Osteoblast (primary cell): ENCODE measurements at regions not wholly inside any gene's neighbourhood (a gene's known extent, or its start where the extent isn't known, plus 50 kb on each side); places are given as distances from the start of the nearest gene placed in this dataset.

ENCODE experiments used
- DNase-seq: peaks from one replicate; pipeline ENCODE4 v3.0.0; 2011; ENCODE audit warnings: low spot score, mixed read lengths; ENCODE audit not compliant: insufficient read length; ENCODE audit errors: missing footprints
- H2AFZ ChIP-seq: 2 replicates; pipeline ENCODE4 v1.6.0; 2011; ENCODE audit warnings: mild to moderate bottlenecking, low read length
- H3K27ac ChIP-seq: 2 replicates; pipeline ENCODE4 v1.5.1; 2011; ENCODE audit warnings: mild to moderate bottlenecking, low read depth, low read length, moderate library complexity
- H3K27me3 ChIP-seq: 2 replicates; pipeline ENCODE4 v1.6.0; 2012; ENCODE audit warnings: mild to moderate bottlenecking, control low read depth, inconsistent platforms, low read length, moderate library complexity; ENCODE audit not compliant: insufficient read depth
- H3K36me3 ChIP-seq: 2 replicates; pipeline ENCODE4 v1.5.1; 2011; ENCODE audit warnings: mild to moderate bottlenecking, low read length, control low read depth, moderate library complexity; ENCODE audit not compliant: insufficient read depth
- H3K4me1 ChIP-seq: 2 replicates; pipeline ENCODE4 v1.5.1; 2011; ENCODE audit warnings: mild to moderate bottlenecking, low read length, control low read depth, moderate library complexity; ENCODE audit not compliant: insufficient read depth
- H3K4me2 ChIP-seq: 2 replicates; pipeline ENCODE4 v1.6.0; 2011; ENCODE audit warnings: mild to moderate bottlenecking, low read length; ENCODE audit not compliant: insufficient read depth
- H3K4me3 ChIP-seq: fragments of 200-600 bp; sonication (generic); 3 replicates; pipeline ENCODE4 v1.5.1; 2012; ENCODE audit warnings: mild to moderate bottlenecking, low read length, inconsistent platforms; ENCODE audit not compliant: insufficient read depth
- H3K79me2 ChIP-seq: 2 replicates; pipeline ENCODE4 v1.6.0; 2012; ENCODE audit warnings: mild to moderate bottlenecking, low read length, control low read depth, inconsistent platforms; ENCODE audit not compliant: insufficient read depth
- H3K9me3 ChIP-seq: 2 replicates; pipeline ENCODE4 v1.5.1; 2011; ENCODE audit warnings: low read depth, low read length, control low read depth
- H4K20me1 ChIP-seq: 2 replicates; pipeline ENCODE4 v1.6.0; 2012; ENCODE audit warnings: mild to moderate bottlenecking, low read length, control low read depth; ENCODE audit not compliant: insufficient read depth
- TF ChIP-seq, protein P1 (sequence below): IDR thresholded peaks from 2 replicates; pipeline ENCODE4 v1.5.1; 2011; ENCODE audit warnings: mild to moderate bottlenecking, low read depth, low read length, moderate library complexity; ENCODE audit errors: extremely low read depth

GRCh38 chr2:54370405-54371104, 85.6 kb upstream of the SPTBN1 start:
- H4K20me1 ChIP-seq, result no peaks in the 10 kb centered on the region
- H3K27me3 ChIP-seq, result no peaks in the 10 kb centered on the region
- TF ChIP-seq, protein P1, sequence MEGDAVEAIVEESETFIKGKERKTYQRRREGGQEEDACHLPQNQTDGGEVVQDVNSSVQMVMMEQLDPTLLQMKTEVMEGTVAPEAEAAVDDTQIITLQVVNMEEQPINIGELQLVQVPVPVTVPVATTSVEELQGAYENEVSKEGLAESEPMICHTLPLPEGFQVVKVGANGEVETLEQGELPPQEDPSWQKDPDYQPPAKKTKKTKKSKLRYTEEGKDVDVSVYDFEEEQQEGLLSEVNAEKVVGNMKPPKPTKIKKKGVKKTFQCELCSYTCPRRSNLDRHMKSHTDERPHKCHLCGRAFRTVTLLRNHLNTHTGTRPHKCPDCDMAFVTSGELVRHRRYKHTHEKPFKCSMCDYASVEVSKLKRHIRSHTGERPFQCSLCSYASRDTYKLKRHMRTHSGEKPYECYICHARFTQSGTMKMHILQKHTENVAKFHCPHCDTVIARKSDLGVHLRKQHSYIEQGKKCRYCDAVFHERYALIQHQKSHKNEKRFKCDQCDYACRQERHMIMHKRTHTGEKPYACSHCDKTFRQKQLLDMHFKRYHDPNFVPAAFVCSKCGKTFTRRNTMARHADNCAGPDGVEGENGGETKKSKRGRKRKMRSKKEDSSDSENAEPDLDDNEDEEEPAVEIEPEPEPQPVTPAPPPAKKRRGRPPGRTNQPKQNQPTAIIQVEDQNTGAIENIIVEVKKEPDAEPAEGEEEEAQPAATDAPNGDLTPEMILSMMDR, result no peak
- peak overlapping the region; percentile 77 for H2AFZ ChIP-seq
- H3K4me1 ChIP-seq, result peaks cover 14% of the 10 kb centered on the region
- DNase-seq, result peak; percentile 65
- H3K4me3 ChIP-seq, result no peak overlapping the region
- peak overlapping the region; percentile 10 for H3K4me2 ChIP-seq
- H3K36me3 ChIP-seq, result no peaks in the 10 kb centered on the region
- H3K9me3 ChIP-seq, result no peaks in the 10 kb centered on the region
- no peaks in the 10 kb centered on the region for H3K79me2 ChIP-seq
- H3K27ac ChIP-seq, result peak overlapping the region; percentile 21

GRCh38 chr2:54371460-54372065, 84.6 kb upstream of the SPTBN1 start:
- Histone ChIP-seq H3K27me3 (no peaks in the 10 kb centered on the region), H3K79me2 (no peaks in the 10 kb centered on the region), H3K27ac (peak overlapping the region; percentile 21), H4K20me1 (no peaks in the 10 kb centered on the region), H3K4me1 (peaks cover 14% of the 10 kb centered on the region), H2AFZ (no peak overlapping the region), H3K4me2 (no peak overlapping the region), H3K36me3 (no peaks in the 10 kb centered on the region), H3K4me3 (no peak overlapping the region), H3K9me3 (no peaks in the 10 kb centered on the region)
- TF ChIP-seq, protein P1, result no peak
- DNase-seq, result peak; percentile 18

DNA sequence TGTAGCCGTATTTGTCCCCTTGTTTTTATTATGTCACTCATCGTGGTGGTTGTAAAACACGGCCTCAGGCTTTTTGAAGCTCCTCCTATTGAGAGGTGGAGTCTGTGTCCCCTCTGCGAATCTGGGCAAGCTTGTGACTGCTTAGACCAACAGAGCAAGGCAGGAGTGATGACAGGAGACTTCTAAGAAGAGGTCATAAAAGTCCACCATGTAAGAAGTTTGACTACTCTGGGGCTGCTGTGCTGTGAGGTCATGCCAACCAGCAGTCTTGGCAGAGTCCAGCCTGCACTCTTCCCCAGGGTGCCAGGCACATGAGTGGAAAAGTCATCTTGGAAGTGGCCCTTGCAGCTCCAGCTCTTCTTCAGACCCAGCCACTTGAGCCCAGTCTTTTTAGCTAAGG, 83.8 kb upstream of the SPTBN1 start:
- H3K9me3 ChIP-seq, result no peaks in the 10 kb centered on the region
- H3K27ac ChIP-seq, result no peak overlapping the region
- H3K4me2 ChIP-seq, result no peak overlapping the region
- H3K4me1 ChIP-seq, result peaks cover 14% of the 10 kb centered on the region
- no peak overlapping the region for H2AFZ ChIP-seq
- no peaks in the 10 kb centered on the region for H3K27me3 ChIP-seq
- no peaks in the 10 kb centered on the region for H4K20me1 ChIP-seq
- DNase-seq, result peak; percentile 19
- H3K79me2 ChIP-seq, result no peaks in the 10 kb centered on the region
- no peak overlapping the region for H3K4me3 ChIP-seq
- no peaks in the 10 kb centered on the region for H3K36me3 ChIP-seq
- TF ChIP-seq, protein P1, result no peak

DNA sequence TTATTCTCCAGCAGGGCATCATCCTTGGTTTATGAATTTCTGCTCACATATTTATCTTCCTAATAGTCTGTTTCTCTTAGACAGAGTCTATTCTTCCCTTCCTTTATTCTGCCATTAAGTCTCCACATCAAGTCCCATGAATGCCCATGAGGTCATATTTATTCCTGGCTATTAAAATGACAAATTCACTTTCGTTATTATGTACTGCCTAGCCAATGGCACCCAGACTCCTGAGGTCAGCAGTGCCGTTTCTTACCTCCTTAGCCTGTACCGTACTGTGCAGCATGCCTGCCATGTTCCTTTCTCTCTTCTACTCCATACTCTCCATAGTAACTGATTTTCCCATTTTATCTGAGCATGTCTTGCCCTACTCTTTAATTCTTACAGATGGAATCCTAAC, 82.3 kb upstream of the SPTBN1 start:
- no peak overlapping the region for H2AFZ ChIP-seq

More for the DNA sequence above, 82.3 kb upstream of the SPTBN1 start:
- H4K20me1 ChIP-seq, result no peaks in the 10 kb centered on the region
- no peaks in the 10 kb centered on the region for H3K79me2 ChIP-seq
- no peaks in the 10 kb centered on the region for H3K36me3 ChIP-seq
- no peaks in the 10 kb centered on the region for H3K9me3 ChIP-seq
- peaks cover 14% of the 10 kb centered on the region for H3K4me1 ChIP-seq
- DNase-seq, result peak; percentile 8
- no peak overlapping the region for H3K27ac ChIP-seq
- no peak overlapping the region for H3K4me3 ChIP-seq
- TF ChIP-seq, protein P1, result no peak
- H3K4me2 ChIP-seq, result no peak overlapping the region
- H3K27me3 ChIP-seq, result no peaks in the 10 kb centered on the region
